NCI-H2227 (cell line): ENCODE measurements at regions not wholly inside any gene's neighbourhood (a gene's known extent, or its start where the extent isn't known, plus 50 kb on each side); places are given as distances from the start of the nearest gene placed in this dataset.

Source experiments
- DNase-seq: peaks from one replicate; lab custom pipeline; 2025; ENCODE audit not compliant: unreplicated experiment; lab: John Stamatoyannopoulos, UW

- DNase-seq, result no peak
These were observed 107.5 kb upstream of the SDK1 start for GRCh38 chr7:3193379-3194120.

GRCh38 chr7:3194501-3195141 lies 106.4 kb upstream of the SDK1 start:
- DNase-seq, result peak; percentile 11

GRCh38 chr7:3195160-3195559 lies 105.9 kb upstream of the SDK1 start:
- DNase-seq, result no peak

GRCh38 chr7:3196629-3197400 lies 104.2 kb upstream of the SDK1 start:
- no peak for DNase-seq

GRCh38 chr7:3197567-3198213 lies 103.4 kb upstream of the SDK1 start:
- DNase-seq, result no peak

GRCh38 chr7:3198316-3198715 lies 102.7 kb upstream of the SDK1 start:
- no peak for DNase-seq

- no peak for DNase-seq
These were observed 100.5 kb upstream of the SDK1 start for GRCh38 chr7:3200504-3200903.

GRCh38 chr7:3201306-3201705 lies 99.7 kb upstream of the SDK1 start:
- DNase-seq, result no peak

GRCh38 chr7:3201937-3202710 lies 98.9 kb upstream of the SDK1 start:
- no peak for DNase-seq

GRCh38 chr7:3204526-3204925 lies 96.5 kb upstream of the SDK1 start:
- DNase-seq, result no peak

- DNase-seq, result no peak
These were observed 95.0 kb upstream of the SDK1 start for GRCh38 chr7:3206101-3206500.

GRCh38 chr7:3206771-3207191 lies 94.3 kb upstream of the SDK1 start:
- DNase-seq, result no peak

GRCh38 chr7:3207387-3207902 lies 93.6 kb upstream of the SDK1 start:
- no peak for DNase-seq

GRCh38 chr7:3210531-3210930 lies 90.5 kb upstream of the SDK1 start:
- DNase-seq, result no peak

- no peak for DNase-seq
These were observed 87.0 kb upstream of the SDK1 start for GRCh38 chr7:3214090-3214413.

- DNase-seq, result no peak
These were observed 85.1 kb upstream of the SDK1 start for GRCh38 chr7:3215624-3216585.

GRCh38 chr7:3217166-3217565 lies 83.9 kb upstream of the SDK1 start:
- no peak for DNase-seq

- no peak for DNase-seq
These were observed 82.4 kb upstream of the SDK1 start for GRCh38 chr7:3218411-3219225.
